SK-N-SH treated with all-trans-retinoic acid at 6 μM for 48 hours (cell line): ENCODE measurements at regions not wholly inside any gene's neighbourhood (a gene's known extent, or its start where the extent isn't known, plus 50 kb on each side); places are given as distances from the start of the nearest gene placed in this dataset.

Experiments used
- ATAC-seq: fragments of 200-7000 bp; cut with Tn5 transposase; 3 replicates; pipeline ENCODE4 v1.9.1; 2020; ENCODE audit warnings: mild to moderate bottlenecking, moderate library complexity
- ARNTL ChIP-seq: fragments of 450-650 bp; formaldehyde crosslinking; IDR thresholded peaks from 2 replicates; pipeline ENCODE4 v1.5.0; 2020; ENCODE audit warnings: low read depth, mild to moderate bottlenecking, moderate library complexity, borderline replicate concordance
- BACH2 ChIP-seq: fragments of 250-450 bp; sonication (Bioruptor Pico); IDR thresholded peaks from 2 replicates; pipeline ENCODE4 v1.9.0; 2021; ENCODE audit warnings: mild to moderate bottlenecking, borderline replicate concordance
- CREB5 ChIP-seq: fragments of 250-450 bp; sonication (Bioruptor Pico); IDR thresholded peaks from 2 replicates; pipeline ENCODE4 v1.5.1; 2020; ENCODE audit warnings: low read depth, mild to moderate bottlenecking, moderate library complexity
- CSDC2 ChIP-seq: fragments of 250-450 bp; sonication (Bioruptor Pico); IDR thresholded peaks from 2 replicates; pipeline ENCODE4 v1.5.0; 2020; ENCODE audit warnings: mild to moderate bottlenecking, moderate library complexity
- CSRNP3 ChIP-seq: fragments of 250-450 bp; sonication (Bioruptor Pico); IDR thresholded peaks from 2 replicates; pipeline ENCODE4 v1.5.1; 2021; ENCODE audit warnings: mild to moderate bottlenecking, moderate library complexity
- ESRRG ChIP-seq: fragments of 250-450 bp; sonication (Bioruptor Pico); IDR thresholded peaks from 2 replicates; pipeline ENCODE4 v1.6.1; 2021; ENCODE audit warnings: mild to moderate bottlenecking
- GLIS3 ChIP-seq: fragments of 250-450 bp; sonication (Bioruptor Pico); IDR thresholded peaks from 2 replicates; pipeline ENCODE4 v1.5.0; 2020; ENCODE audit warnings: mild to moderate bottlenecking, moderate library complexity
- ISL1 ChIP-seq: fragments of 250-450 bp; sonication (Bioruptor Pico); IDR thresholded peaks from 2 replicates; pipeline ENCODE4 v2.1.2; 2022; ENCODE audit warnings: mild to moderate bottlenecking, moderate library complexity
- OSR1 ChIP-seq: fragments of 250-450 bp; sonication (Bioruptor Pico); IDR thresholded peaks from 2 replicates; pipeline ENCODE4 v1.8.0; 2022; ENCODE audit warnings: moderate library complexity, mild to moderate bottlenecking, inconsistent platforms
- PATZ1 ChIP-seq: fragments of 250-450 bp; sonication (Bioruptor Pico); IDR thresholded peaks from 2 replicates; pipeline ENCODE4 v1.8.0; 2020; ENCODE audit warnings: mild to moderate bottlenecking, moderate library complexity, borderline replicate concordance
- PPARA ChIP-seq: fragments of 250-450 bp; sonication (Bioruptor Pico); IDR thresholded peaks from 2 replicates; pipeline ENCODE4 v1.5.0; 2020; ENCODE audit warnings: mild to moderate bottlenecking, borderline replicate concordance
- RARB ChIP-seq: fragments of 250-450 bp; sonication (Bioruptor Pico); IDR thresholded peaks from 2 replicates; pipeline ENCODE4 v1.8.0; 2021; ENCODE audit warnings: mild to moderate bottlenecking, moderate library complexity
- SNAI2 ChIP-seq: fragments of 250-450 bp; sonication (Bioruptor Pico); IDR thresholded peaks from 2 replicates; pipeline ENCODE4 v1.5.0; 2020; ENCODE audit warnings: mild to moderate bottlenecking, moderate library complexity
- TCF4 ChIP-seq: fragments of 250-450 bp; sonication (Bioruptor Pico); IDR thresholded peaks from 2 replicates; pipeline ENCODE4 v1.8.0; 2021; ENCODE audit warnings: mild to moderate bottlenecking, moderate library complexity, borderline replicate concordance
- TOX ChIP-seq: fragments of 250-450 bp; sonication (Bioruptor Pico); IDR thresholded peaks from 2 replicates; pipeline ENCODE4 v1.8.0; 2021; ENCODE audit warnings: mild to moderate bottlenecking, moderate library complexity, borderline replicate concordance
- TSHZ2 ChIP-seq: fragments of 250-450 bp; sonication (Bioruptor Pico); IDR thresholded peaks from 2 replicates; pipeline ENCODE4 v1.5.0; 2020; ENCODE audit warnings: mild to moderate bottlenecking, moderate library complexity
- ZC3H10 ChIP-seq: fragments of 250-450 bp; sonication (Bioruptor Pico); IDR thresholded peaks from 2 replicates; pipeline ENCODE4 v1.5.1; 2021; ENCODE audit warnings: mild to moderate bottlenecking, moderate library complexity
- ZFP3 ChIP-seq: fragments of 250-450 bp; sonication (Bioruptor Pico); IDR thresholded peaks from 2 replicates; pipeline ENCODE4 v1.5.0; 2020; ENCODE audit warnings: mild to moderate bottlenecking, moderate library complexity
- ZFP30 ChIP-seq: fragments of 450-650 bp; formaldehyde crosslinking; IDR thresholded peaks from 2 replicates; pipeline ENCODE4 v1.5.0; 2022; ENCODE audit warnings: mild to moderate bottlenecking, moderate library complexity
- ZNF565 ChIP-seq: fragments of 450-650 bp; formaldehyde crosslinking; conservative IDR thresholded peaks from 2 replicates; pipeline ENCODE4 v1.5.0; 2020; ENCODE audit warnings: low read depth, mild to moderate bottlenecking, moderate library complexity
- ZNF70 ChIP-seq: fragments of 450-650 bp; formaldehyde crosslinking; IDR thresholded peaks from 2 replicates; pipeline ENCODE4 v1.5.0; 2020; ENCODE audit warnings: mild to moderate bottlenecking, moderate library complexity
- ZNF8 ChIP-seq: fragments of 450-650 bp; formaldehyde crosslinking; IDR thresholded peaks from 2 replicates; pipeline ENCODE4 v1.5.0; 2020; ENCODE audit warnings: mild to moderate bottlenecking, moderate library complexity

- no peak for TF ChIP-seq ARNTL (CRISPR knock-in tag)
- TF ChIP-seq ZC3H10: no peak
- TF ChIP-seq ZFP30 (CRISPR knock-in tag): no peak
- no peak for TF ChIP-seq ESRRG (CRISPR knock-in tag)
- no peak for TF ChIP-seq GLIS3 (CRISPR knock-in tag)
- no peak for TF ChIP-seq ISL1
- TF ChIP-seq TCF4 (CRISPR knock-in tag): no peak
- TF ChIP-seq TSHZ2 (CRISPR knock-in tag): no peak
- TF ChIP-seq BACH2: no peak
- no peak for TF ChIP-seq RARB (CRISPR knock-in tag)
- no peak for TF ChIP-seq SNAI2 (CRISPR knock-in tag)
- no peak for TF ChIP-seq CREB5 (CRISPR knock-in tag)
- no peak for TF ChIP-seq ZNF70 (CRISPR knock-in tag)
- TF ChIP-seq TOX (CRISPR knock-in tag): no peak
- TF ChIP-seq PPARA (CRISPR knock-in tag): no peak
- no peak for TF ChIP-seq CSDC2 (CRISPR knock-in tag)
- no peak for TF ChIP-seq OSR1 (CRISPR knock-in tag)
- no peak for TF ChIP-seq PATZ1 (CRISPR knock-in tag)
- ATAC-seq: no peak
These were observed 242.7 kb downstream of the TMEM182 start for GRCh38 chr2:103004426-103004942.

GRCh38 chr2:103005393-103005792 is 243.6 kb downstream of the TMEM182 start:
- TF ChIP-seq CREB5 (CRISPR knock-in tag): no peak
- no peak for TF ChIP-seq ESRRG (CRISPR knock-in tag)
- TF ChIP-seq ZC3H10: no peak
- TF ChIP-seq RARB (CRISPR knock-in tag): no peak
- no peak for TF ChIP-seq PPARA (CRISPR knock-in tag)
- TF ChIP-seq SNAI2 (CRISPR knock-in tag): no peak
- no peak for TF ChIP-seq ZNF8 (CRISPR knock-in tag)
- TF ChIP-seq PATZ1 (CRISPR knock-in tag): no peak
- no peak for ATAC-seq

GRCh38 chr2:103007086-103007485 is 245.3 kb downstream of the TMEM182 start:
- ATAC-seq: no peak
- no peak for TF ChIP-seq ZNF70 (CRISPR knock-in tag)
- no peak for TF ChIP-seq PPARA (CRISPR knock-in tag)
- TF ChIP-seq OSR1 (CRISPR knock-in tag): no peak
- no peak for TF ChIP-seq TOX (CRISPR knock-in tag)
- TF ChIP-seq ESRRG (CRISPR knock-in tag): no peak
- TF ChIP-seq ZNF565 (CRISPR knock-in tag): no peak
- no peak for TF ChIP-seq ZNF8 (CRISPR knock-in tag)
- no peak for TF ChIP-seq BACH2
- TF ChIP-seq TSHZ2 (CRISPR knock-in tag): no peak
- no peak for TF ChIP-seq ZFP3
- no peak for TF ChIP-seq CSRNP3 (CRISPR knock-in tag)
- no peak for TF ChIP-seq CREB5 (CRISPR knock-in tag)
- TF ChIP-seq ZC3H10: no peak
- no peak for TF ChIP-seq CSDC2 (CRISPR knock-in tag)
